WTC11 (cell line): ENCODE measurements at regions not wholly inside any gene's neighbourhood (a gene's known extent, or its start where the extent isn't known, plus 50 kb on each side); places are given as distances from the start of the nearest gene placed in this dataset.

Experiments used
- ATAC-seq: fragments of 200-7000 bp; cut with Tn5 transposase; 2 replicates; pipeline ENCODE4 v1.10.0; 2021; ENCODE audit warnings: mild to moderate bottlenecking, moderate library complexity
- CTCF ChIA-PET: fragments of 300-600 bp; sonication (Branson Sonifier 250); formaldehyde crosslinking; loops from one replicate; lab custom pipeline; 2021; ENCODE audit warnings: antibody characterized with exemption; lab: Charles Lee
- POLR2A ChIA-PET: fragments of 350-600 bp; sonication (Branson Sonifier 250); formaldehyde crosslinking; loops from one replicate; lab custom pipeline; 2021; ENCODE audit warnings: antibody characterized with exemption; lab: Charles Lee
- DNase-seq: peaks from one replicate; pipeline ENCODE4 v3.0.0; 2021; ENCODE audit warnings: low spot score
- H3K27ac Mint-ChIP-seq: 2 replicates; pipeline ENCODE4 v1.8.0; 2021; ENCODE audit warnings: mixed read lengths
- H3K27me3 Mint-ChIP-seq: 2 replicates; pipeline ENCODE4 v1.8.0; 2021; ENCODE audit warnings: low read depth, mild to moderate bottlenecking, moderate library complexity, mixed read lengths
- H3K36me3 Mint-ChIP-seq: 2 replicates; pipeline ENCODE4 v1.8.0; 2021; ENCODE audit warnings: mixed read lengths
- H3K4me1 Mint-ChIP-seq: 2 replicates; pipeline ENCODE4 v1.8.0; 2022; ENCODE audit warnings: mixed read lengths
- H3K4me3 Mint-ChIP-seq: 2 replicates; pipeline ENCODE4 v1.8.0; 2021; ENCODE audit warnings: mild to moderate bottlenecking, moderate library complexity, mixed read lengths
- H3K9me3 Mint-ChIP-seq: 2 replicates; pipeline ENCODE4 v1.8.0; 2021; ENCODE audit warnings: mixed read lengths
- AFF4 ChIP-seq: sonication (generic); formaldehyde crosslinking; IDR thresholded peaks from 2 replicates; pipeline ENCODE4 v1.8.1; 2023; ENCODE audit warnings: mild to moderate bottlenecking, missing genetic modification reagents, borderline replicate concordance
- AR ChIP-seq: fragments of 250-450 bp; sonication (Bioruptor Pico); IDR thresholded peaks from 2 replicates; pipeline ENCODE4 v1.9.0; 2021; ENCODE audit warnings: mild to moderate bottlenecking
- ATF1 ChIP-seq: sonication (generic); formaldehyde crosslinking; IDR thresholded peaks from 2 replicates; pipeline ENCODE4 v1.8.1; 2023; ENCODE audit warnings: mild to moderate bottlenecking, moderate library complexity, missing genetic modification reagents
- ATF3 ChIP-seq: sonication (generic); formaldehyde crosslinking; conservative IDR thresholded peaks from 2 replicates; pipeline ENCODE4 v1.8.1; 2022; ENCODE audit warnings: mild to moderate bottlenecking, missing genetic modification reagents
- E2F4 ChIP-seq: sonication (generic); formaldehyde crosslinking; IDR thresholded peaks from 2 replicates; pipeline ENCODE4 v1.8.1; 2022; ENCODE audit warnings: low read depth, mild to moderate bottlenecking, moderate library complexity, missing genetic modification reagents, borderline replicate concordance
- ELF4 ChIP-seq: sonication (generic); formaldehyde crosslinking; IDR thresholded peaks from 2 replicates; pipeline ENCODE4 v1.8.1; 2022; ENCODE audit warnings: low read depth, mild to moderate bottlenecking, moderate library complexity, missing genetic modification reagents
- EMX1 ChIP-seq: fragments of 250-450 bp; sonication (Bioruptor Pico); IDR thresholded peaks from 2 replicates; pipeline ENCODE4 v1.8.0; 2021; ENCODE audit warnings: mild to moderate bottlenecking
- ETV6 ChIP-seq: sonication (generic); formaldehyde crosslinking; IDR thresholded peaks from 2 replicates; pipeline ENCODE4 v1.8.1; 2022; ENCODE audit warnings: mild to moderate bottlenecking, missing genetic modification reagents
- KAT7 ChIP-seq: sonication (generic); formaldehyde crosslinking; IDR thresholded peaks from 2 replicates; pipeline ENCODE4 v1.8.1; 2023; ENCODE audit warnings: missing genetic modification reagents, mild to moderate bottlenecking, borderline replicate concordance
- NFE2L1 ChIP-seq: sonication (generic); formaldehyde crosslinking; IDR thresholded peaks from 2 replicates; pipeline ENCODE4 v1.8.1; 2023; ENCODE audit warnings: missing genetic modification reagents
- NFYB ChIP-seq: sonication (generic); formaldehyde crosslinking; conservative IDR thresholded peaks from 2 replicates; pipeline ENCODE4 v1.8.0; 2022; ENCODE audit warnings: low read depth, missing genetic modification reagents
- NR1H2 ChIP-seq: sonication (generic); formaldehyde crosslinking; IDR thresholded peaks from 2 replicates; pipeline ENCODE4 v1.9.0; 2021; ENCODE audit warnings: mild to moderate bottlenecking, moderate library complexity, missing genetic modification reagents
- PRRX2 ChIP-seq: fragments of 250-450 bp; sonication (Bioruptor Pico); IDR thresholded peaks from 2 replicates; pipeline ENCODE4 v1.8.0; 2021; ENCODE audit warnings: mild to moderate bottlenecking
- SMAD4 ChIP-seq: sonication (generic); formaldehyde crosslinking; IDR thresholded peaks from 2 replicates; pipeline ENCODE4 v1.8.0; 2022; ENCODE audit warnings: mild to moderate bottlenecking, missing genetic modification reagents
- SP1 ChIP-seq: sonication (generic); formaldehyde crosslinking; conservative IDR thresholded peaks from 2 replicates; pipeline ENCODE4 v1.8.1; 2022; ENCODE audit warnings: missing genetic modification reagents
- STAT6 ChIP-seq: sonication (generic); formaldehyde crosslinking; conservative IDR thresholded peaks from 2 replicates; pipeline ENCODE4 v1.8.1; 2023; ENCODE audit warnings: mild to moderate bottlenecking, low read depth, missing genetic modification reagents, moderate library complexity
- USF2 ChIP-seq: sonication (generic); formaldehyde crosslinking; IDR thresholded peaks from 2 replicates; pipeline ENCODE4 v1.8.1; 2023; ENCODE audit warnings: mild to moderate bottlenecking, missing genetic modification reagents, moderate library complexity
- ZBTB21 ChIP-seq: sonication (generic); formaldehyde crosslinking; IDR thresholded peaks from 2 replicates; pipeline ENCODE4 v1.8.1; 2023; ENCODE audit warnings: mild to moderate bottlenecking, missing genetic modification reagents, borderline replicate concordance
- ZNF138 ChIP-seq: sonication (generic); formaldehyde crosslinking; conservative IDR thresholded peaks from 2 replicates; pipeline ENCODE4 v1.8.1; 2022; ENCODE audit warnings: mild to moderate bottlenecking, moderate library complexity, missing genetic modification reagents
- ZNF317 ChIP-seq: sonication (generic); formaldehyde crosslinking; IDR thresholded peaks from 2 replicates; pipeline ENCODE4 v1.8.1; 2023; ENCODE audit warnings: low read depth, mild to moderate bottlenecking, moderate library complexity, missing genetic modification reagents, borderline replicate concordance
- ZNF396 ChIP-seq: fragments of 250-450 bp; sonication (Bioruptor Pico); IDR thresholded peaks from 2 replicates; pipeline ENCODE4 v1.8.0; 2021; ENCODE audit warnings: mild to moderate bottlenecking, moderate library complexity, borderline replicate concordance

- TF ChIP-seq ATF1 (CRISPR knock-in tag) (no peak), PRRX2 (no peak), STAT6 (no peak), SP1 (CRISPR knock-in tag) (no peak), NR1H2 (CRISPR knock-in tag) (no peak), AFF4 (CRISPR knock-in tag) (no peak), ELF4 (CRISPR knock-in tag) (no peak), ZNF396 (no peak)
These were observed 87.9 kb upstream of the NT5C1B start (continued) for GRCh38 chr2:18677280-18677679.

- CTCF ChIA-PET = no interaction called here
- no peak overlapping the region for H3K4me3 Mint-ChIP-seq
These were observed 84.9 kb upstream of the NT5C1B start for GRCh38 chr2:18674309-18674708.

GRCh38 chr2:18671363-18671762, 82.0 kb upstream of the NT5C1B start:
- ATAC-seq (no peak), DNase-seq (no peak)
- Mint-ChIP-seq H3K4me1 (no peaks in the 10 kb centered on the region), H3K27me3 (no peaks in the 10 kb centered on the region; the same call in 1 of the 2 replicates), H3K9me3 (peaks cover 28% of the 10 kb centered on the region), H3K27ac (no peak overlapping the region), H3K36me3 (peaks cover 6% of the 10 kb centered on the region; the same call in 1 of the 2 replicates), H3K4me3 (no peak overlapping the region)
- TF ChIP-seq NFE2L1 (CRISPR knock-in tag) = no peak
- TF ChIP-seq ZNF396 = no peak
- TF ChIP-seq ZNF317 (CRISPR knock-in tag) = no peak
- no peak for TF ChIP-seq AR (CRISPR knock-in tag)
- no peak for TF ChIP-seq E2F4 (CRISPR knock-in tag)
- no peak for TF ChIP-seq EMX1 (CRISPR knock-in tag)
- no peak for TF ChIP-seq KAT7 (CRISPR knock-in tag)
- TF ChIP-seq NR1H2 (CRISPR knock-in tag) = no peak
- no peak for TF ChIP-seq NFYB
- TF ChIP-seq ZBTB21 = no peak
- CTCF ChIA-PET = interaction anchor here (1.5 kb wide), 1 partner anchor 19 kb away, joined by 4 read pairs; no protein-coding TSS in a partner anchor
- POLR2A ChIA-PET = no interaction called here

More at GRCh38 chr2:18674309-18674708, 84.9 kb upstream of the NT5C1B start:
- H3K4me1 Mint-ChIP-seq = no peaks in the 10 kb centered on the region
- H3K27me3 Mint-ChIP-seq = no peaks in the 10 kb centered on the region; the same call in 1 of the 2 replicates
- peaks cover 6% of the 10 kb centered on the region; the same call in 1 of the 2 replicates for H3K36me3 Mint-ChIP-seq
- H3K9me3 Mint-ChIP-seq = peaks cover 28% of the 10 kb centered on the region
- POLR2A ChIA-PET = no interaction called here
- H3K27ac Mint-ChIP-seq = no peak overlapping the region
- no peak for DNase-seq
- no peak for ATAC-seq
- TF ChIP-seq ZNF138 (CRISPR knock-in tag) (no peak), SMAD4 (CRISPR knock-in tag) (no peak), ETV6 (no peak), ZNF396 (no peak), ATF3 (CRISPR knock-in tag) (no peak), USF2 (CRISPR knock-in tag) (no peak)
- TF ChIP-seq, all 79 proteins: peak for 0
